NCI-H2227 (cell line): ENCODE measurements at regions not wholly inside any gene's neighbourhood (a gene's known extent, or its start where the extent isn't known, plus 50 kb on each side); places are given as distances from the start of the nearest gene placed in this dataset.
"Not testable (repeated sequence)": the region's sequence is repeated elsewhere in the genome, so short reads cannot be mapped to it uniquely, and the experiment has no call there.

Experiments
- DNase-seq: peaks from one replicate; lab custom pipeline; 2025; ENCODE audit not compliant: unreplicated experiment; lab: John Stamatoyannopoulos, UW

DNA sequence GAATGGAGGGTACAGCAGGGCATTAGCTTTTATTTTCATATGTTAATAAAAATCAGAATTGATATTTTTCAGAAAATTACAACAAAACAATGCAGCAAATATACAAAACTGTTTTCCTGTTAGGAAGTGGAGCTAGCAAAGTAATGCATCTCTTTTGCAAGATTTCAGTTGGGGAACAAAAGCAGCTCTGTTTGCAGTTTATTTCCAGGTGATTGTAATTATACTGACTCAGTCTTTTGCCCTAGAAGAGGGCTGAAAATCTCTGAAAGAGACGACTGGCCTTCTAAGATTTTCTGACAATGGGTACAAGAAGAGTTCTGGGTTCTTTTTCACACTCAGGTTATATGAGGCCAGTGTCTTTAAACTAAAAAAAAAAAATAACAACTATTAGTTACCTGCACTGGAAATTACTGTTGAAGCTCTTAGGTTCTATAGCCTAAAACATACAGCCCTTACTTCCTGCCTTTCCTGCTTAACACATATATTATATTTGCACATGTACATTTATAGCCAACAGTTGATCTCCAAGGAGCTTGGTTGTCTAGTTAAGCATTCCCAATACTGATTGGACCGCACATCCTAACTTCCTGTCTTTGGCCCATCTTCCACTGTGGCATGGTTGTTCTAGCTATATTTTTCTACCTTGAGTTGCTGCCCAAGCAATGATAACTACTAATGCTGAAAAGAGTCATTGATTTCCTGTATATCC, 199.1 kb upstream of the KRR1 start:
- DNase-seq, result no peak

DNA sequence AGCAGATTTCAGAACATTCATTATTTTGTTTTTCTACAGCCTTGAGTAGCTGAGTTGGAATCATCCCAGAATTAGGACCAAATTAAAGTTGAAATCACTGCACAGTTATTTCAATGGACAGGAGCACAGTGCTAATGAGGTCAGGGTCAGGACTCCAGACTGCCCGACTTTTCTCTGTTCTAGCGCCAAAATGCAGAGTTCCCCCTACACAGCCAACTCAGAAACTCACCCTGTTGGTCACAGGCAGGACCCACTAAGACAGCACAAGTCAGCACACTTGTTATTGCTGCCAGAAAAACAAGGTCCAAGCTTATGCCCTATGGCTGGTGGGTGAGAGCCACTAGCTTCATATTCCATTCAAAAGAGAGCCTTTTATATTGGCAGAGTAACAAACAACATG, 198.1 kb upstream of the KRR1 start:
- DNase-seq, result no peak

DNA sequence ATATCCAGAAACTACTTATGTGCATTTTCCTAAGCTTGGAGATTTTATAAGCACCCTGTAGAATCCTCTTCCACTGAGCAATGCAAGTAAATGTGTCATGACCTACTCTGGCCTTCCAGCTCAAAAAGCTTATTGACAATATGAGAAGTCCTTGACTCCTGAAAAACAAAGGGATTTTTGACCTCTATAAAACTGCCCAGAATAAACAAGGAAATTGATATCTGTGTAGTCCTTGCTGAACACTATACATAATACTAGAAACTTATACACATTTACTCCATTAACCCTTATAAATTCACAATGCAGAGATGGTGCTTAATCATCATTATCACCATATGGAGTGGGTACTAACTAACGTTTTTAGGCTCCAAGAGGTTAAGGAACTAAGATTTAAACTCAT, 197.4 kb upstream of the KRR1 start:
- no peak for DNase-seq

DNA sequence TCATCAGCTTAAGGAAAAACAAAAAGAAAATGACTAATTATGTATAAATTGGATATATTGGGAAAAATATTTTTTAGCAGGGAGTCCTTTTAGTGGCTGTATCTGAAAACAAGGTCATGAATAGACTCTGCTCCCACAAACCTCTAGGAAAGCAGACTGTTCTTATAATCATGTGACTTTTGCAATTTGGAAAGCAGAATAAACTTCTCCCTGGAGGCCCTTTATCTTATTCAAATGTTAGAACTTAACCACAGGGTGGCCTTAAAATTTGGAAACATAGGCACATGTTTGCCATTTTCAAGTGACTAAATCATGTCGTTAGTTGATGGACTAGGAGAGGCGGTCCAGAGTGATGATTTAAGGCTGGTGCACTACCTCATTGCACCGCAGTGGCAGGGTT, 196.6 kb upstream of the KRR1 start:
- DNase-seq, result no peak

DNA sequence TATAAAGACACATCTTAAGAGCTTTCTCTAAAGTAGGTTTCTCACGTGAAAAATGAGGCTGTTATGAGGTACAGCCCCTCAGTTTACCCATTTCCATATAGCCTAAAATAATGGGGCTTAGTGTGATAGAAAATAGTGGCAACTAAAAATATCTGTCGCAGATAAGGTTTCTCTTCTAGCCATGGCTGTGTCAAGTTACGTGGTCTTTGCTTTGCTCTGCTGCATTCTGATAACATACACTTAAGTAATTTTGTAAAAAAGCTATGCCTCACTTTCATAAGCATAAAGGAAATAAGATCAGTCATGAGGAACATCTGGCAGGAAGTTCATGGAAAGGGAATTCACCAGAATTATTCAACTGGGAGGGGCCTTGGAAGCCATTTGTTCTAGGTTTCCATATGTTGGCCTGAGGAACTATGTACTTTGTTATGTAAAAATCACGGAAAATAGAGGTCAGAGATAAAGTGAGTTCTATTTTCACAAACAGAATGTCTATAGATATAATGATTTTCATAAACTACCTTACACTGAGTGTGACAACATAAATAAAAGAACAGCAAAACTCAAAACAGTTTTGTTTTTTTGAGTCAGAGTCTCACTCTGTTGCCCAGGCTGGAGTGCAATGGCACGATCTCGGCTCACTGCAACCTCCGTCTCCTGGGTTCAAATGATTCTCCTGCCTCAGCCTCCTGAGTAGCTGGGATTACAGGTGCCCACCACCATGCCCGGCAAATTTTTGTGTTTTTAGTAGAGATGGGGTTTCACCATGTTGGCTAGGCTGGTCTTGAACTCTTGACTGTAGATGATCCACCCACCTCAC, 195.6 kb upstream of the KRR1 start:
- no peak for DNase-seq

DNA sequence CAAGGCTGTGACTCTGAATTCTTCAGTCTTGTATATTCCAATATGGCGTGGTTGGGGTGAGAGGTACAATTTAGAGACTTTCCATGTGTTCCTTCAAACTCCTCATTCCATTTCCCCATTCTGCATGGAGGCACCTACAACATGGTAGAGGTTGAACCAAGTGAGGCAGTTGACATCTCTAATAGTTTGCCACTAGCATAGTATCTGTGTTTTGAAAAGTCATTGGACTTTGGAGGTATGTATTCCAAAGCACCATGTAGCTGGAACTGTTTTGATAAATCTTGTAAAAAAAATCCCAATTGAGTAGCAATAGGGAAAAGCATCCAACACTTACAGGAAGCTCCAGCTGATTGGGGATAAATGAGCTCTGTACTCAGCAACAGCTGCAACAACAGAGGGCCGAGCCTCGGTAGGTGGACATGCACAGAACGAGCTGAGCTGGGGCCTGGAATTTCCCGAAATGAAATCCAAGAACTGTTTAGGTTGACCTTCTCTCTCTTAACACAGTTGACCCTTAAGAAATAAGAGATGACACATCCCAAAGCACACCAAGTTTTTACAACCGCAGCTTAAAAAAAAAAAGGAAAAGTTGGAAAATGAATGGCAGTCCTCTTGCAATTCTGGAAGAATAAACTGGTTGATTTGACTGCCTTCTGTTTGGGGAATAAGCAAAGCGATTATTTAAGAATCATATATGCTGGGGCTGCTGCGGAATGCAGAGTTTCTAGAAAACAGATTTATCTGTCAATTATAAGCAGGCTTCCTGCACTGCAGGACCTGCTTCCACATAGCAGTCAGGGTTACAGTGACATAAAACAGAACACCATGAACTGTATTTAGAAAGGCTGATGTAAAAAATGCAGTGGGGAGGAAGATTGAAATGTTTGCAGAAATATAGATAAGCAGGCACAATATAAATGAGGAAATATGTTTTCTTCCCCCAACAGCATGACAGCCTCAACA, 194.6 kb upstream of the KRR1 start:
- DNase-seq, result no peak

DNA sequence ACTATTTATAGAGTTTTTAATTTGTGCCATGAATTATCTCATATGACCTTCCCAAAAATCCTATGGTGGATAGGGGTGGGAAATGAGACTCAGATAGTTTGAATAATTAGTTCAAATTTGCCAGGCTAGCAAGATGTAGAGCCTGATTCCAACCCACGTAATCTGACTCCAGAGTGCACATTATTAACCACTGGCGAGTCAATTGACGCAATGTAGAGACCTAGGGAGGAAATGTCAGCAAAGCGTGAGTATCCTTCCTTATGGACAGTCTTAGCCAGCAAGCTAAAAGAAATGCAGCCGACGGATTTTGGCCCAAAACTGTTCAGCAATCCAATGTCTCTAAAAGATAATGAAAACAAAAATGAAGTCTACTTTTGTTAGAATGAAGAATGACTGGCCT, 193.3 kb upstream of the KRR1 start:
- no peak for DNase-seq

DNA sequence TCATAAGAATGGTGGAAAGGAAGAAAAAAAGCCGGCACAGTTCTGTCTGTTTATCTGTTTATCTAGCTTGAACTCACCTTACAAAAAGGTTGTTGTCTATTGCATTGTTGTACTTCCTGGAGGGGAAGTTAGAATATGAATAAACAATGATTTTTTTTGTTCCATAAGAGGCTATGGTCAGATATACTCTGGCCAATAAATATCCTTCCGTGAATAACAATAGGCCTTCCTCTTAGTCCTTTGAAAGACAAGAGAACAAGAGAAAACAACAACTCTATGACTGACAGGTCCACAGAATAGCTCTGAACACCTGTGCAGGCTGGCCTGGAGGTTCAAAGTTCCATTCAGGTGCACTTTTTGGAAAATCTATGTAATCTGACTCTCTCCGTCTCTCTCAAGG, 192.8 kb upstream of the KRR1 start:
- no peak for DNase-seq

DNA sequence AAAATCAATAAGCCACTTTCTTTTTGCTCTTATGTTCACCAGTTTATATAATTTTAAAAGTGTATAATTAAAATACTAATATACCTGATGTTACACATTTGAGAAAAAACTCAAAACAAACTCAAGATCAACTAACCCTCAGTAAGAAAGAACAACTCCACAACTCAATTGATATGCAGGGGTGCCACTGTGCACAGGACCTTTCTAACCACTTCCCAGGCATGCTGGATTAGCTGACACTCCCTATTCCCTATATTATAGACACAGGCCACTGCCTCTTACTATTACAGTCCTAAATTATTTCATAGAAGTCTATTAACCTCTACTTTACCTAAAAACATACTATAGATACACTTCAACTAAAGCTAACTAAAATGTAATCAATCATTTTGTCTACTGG, 191.7 kb upstream of the KRR1 start:
- DNase-seq, result no peak

DNA sequence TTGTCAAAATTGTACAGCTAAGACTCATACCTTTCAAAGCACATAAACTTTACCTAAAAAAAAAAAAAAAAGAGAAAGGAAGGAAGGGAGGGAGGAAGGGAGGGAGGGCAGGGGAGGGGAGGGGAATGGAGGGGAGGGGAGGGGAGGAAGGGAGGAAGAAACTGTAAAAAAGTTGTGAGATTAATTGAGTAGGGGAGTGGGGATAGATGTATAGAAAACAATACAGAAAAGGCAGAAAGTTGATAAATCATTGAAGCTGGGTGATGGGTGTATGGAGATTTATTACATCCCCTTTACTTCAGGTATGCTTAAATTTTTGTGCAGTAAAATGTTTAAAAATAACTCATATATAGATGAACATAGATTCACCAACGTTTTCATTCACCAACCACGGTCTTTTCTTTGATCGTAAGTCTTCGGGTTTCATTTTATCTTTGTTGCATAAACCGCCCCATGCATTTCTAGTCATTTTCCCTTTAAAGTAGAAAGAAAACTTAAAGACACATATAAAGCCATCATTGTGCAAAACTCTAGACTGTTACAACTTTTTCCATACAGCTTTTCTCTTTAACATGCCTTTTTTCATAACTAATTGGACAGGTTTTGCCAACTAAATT, 191.2 kb upstream of the KRR1 start:
- no peak for DNase-seq

DNA sequence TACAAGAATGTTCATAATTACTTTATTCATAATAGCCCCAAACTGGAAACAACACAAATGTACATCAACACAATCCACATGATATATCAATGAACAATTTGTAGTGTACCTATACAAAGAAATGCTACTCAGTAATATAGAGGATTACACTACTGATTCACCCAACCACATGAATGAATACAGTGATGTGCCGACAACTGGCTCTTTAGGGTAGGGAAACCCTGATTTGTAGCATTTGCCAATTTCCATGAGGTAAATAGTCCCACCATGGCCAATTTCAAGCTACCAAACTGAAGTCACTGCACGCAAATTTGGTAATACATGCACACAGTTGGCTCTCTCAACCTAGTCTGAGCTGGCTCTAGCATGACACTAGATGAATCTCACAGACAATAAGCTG, 190.4 kb upstream of the KRR1 start:
- no peak for DNase-seq

DNA sequence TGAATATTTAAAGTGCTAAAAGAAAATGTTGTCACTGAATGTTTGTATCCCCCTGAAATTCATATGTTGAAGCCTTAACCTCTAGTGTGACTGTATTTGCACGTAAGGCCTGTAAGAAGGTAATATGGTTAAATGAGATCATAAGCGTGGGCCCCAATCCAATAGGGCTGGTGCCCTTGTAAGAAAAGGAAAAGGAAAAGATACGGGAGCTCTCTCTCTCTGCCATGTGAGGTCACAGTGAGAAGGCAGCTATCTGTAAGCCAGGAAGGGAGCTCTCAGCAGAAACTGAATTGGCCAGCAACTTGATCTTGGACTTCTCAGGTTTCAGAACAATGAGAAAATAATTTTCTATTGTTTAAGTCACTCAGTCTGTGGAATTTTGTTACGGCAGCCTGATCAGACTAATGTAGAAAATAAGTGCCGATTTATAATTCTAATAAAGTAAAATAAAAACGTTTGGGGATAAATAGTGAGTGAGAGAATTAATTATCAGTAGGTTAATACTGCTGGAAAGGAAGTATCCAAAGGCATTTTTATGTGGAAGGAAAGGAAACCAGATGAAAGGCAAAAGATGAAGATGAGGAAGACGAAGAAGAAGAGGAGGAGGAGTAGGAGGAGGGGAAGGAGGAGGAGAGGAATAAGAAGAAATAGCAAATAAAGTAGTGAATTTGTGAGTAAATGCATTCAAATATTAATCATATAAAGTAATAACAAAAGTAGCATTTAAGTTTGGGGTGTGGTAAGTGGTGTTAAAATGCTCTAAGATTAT, 188.5 kb upstream of the KRR1 start:
- no peak for DNase-seq

DNA sequence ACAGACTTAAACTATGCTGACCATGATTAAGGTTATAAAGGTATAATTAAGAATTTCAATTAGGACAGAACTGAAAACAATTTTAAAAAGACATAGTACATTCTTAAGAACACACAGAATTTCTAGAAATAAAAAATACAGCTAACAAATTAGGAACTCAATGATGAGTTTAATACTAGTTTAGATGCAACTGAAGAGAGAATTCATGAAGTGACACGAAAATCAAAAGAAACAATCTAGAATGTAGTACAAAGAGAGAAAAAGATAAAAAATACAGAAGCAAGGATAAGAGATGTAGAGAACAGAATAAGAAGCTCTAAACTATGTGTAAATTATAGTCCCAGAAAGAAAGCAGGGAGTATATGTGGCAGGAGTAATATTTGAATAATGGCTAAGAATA, 187.8 kb upstream of the KRR1 start:
- no peak for DNase-seq

DNA sequence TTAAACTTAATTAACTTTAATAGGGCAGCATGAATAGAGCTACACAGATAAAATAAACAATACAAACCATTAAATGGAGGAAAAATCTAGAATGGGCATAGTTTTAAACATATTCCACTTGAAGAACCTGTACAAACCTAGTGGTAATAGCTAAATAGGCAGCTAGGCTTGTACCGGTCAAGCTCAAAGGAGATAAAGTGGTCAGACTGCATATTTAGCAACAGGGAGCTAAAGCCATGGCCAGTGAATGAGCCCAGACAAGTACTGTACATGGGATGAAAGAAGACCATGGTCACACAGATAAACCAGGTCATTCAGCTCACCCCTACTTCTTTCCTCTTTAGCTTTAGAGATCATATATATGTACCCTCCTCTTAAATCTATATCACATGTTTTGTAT, 186.6 kb upstream of the KRR1 start:
- DNase-seq, result no peak

DNA sequence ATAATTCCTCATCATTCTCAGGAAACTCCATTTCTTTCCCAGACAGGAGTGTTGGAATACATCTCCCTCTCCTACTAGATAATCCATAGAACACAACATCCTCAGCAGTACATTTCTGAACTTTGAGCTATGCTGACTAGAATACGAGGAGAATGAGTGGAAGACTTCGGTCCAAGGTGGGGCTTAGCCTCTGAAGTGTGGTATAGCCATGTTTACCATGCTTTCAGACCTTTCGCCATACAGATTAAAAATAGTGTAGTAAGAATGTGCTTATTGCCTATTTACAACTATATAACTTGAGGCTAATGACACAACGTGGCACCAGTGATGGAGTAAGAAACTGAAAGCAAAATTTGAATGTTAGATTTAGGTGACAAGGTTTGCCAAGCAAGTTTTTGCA, 184.5 kb upstream of the KRR1 start:
- no peak for DNase-seq

DNA sequence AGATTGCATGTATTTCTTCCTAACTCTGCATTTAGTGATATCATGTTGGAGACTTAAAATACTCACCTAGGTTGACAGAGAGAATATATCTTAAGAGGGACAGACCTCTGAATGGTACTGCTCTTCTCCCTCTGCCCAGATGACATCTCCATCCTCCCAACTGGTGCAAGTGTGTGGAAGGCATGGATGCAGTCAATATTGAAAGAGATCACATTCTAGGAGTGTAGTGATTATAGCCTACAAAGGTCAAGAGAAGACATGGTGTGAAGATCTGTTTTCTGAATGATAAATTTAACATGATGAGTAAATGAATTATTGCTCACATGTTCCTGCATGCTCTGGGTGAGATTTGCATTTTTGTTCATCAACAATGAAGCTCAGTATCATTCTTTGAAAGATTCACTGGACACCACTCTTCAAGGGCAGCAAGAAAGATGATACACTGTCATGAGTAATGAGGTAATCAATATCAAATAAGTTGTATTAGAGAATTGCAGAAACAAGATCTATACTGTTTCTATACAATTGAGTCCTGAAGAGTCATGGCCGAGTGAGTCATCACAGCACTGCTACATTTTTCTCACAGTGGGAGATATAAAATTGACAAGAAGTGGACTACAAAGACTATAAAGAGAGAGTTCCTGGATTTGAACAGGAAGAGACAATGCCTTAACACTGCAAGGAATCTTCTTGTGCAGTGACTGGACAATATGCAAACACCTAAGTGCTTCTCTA, 183.3 kb upstream of the KRR1 start:
- no peak for DNase-seq

DNA sequence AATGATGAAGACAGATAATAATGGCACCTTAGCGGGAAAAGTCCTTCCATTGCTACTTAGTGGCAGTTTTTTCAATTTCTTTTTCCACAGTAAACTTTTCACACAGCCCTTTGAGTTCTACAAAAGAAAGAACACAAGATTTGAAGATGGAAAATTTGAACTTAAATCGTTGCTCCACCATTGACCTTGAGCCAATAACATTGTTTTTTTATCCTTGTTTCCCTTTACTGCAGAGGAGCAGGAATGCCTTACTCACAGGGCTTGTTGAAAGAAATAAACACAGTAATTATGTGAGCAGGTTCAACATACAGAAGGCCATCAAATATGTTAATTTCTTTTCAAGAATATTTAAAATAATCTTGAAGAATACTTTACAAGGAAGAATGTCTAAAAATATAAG, 181.5 kb upstream of the KRR1 start:
- DNase-seq, result no peak

DNA sequence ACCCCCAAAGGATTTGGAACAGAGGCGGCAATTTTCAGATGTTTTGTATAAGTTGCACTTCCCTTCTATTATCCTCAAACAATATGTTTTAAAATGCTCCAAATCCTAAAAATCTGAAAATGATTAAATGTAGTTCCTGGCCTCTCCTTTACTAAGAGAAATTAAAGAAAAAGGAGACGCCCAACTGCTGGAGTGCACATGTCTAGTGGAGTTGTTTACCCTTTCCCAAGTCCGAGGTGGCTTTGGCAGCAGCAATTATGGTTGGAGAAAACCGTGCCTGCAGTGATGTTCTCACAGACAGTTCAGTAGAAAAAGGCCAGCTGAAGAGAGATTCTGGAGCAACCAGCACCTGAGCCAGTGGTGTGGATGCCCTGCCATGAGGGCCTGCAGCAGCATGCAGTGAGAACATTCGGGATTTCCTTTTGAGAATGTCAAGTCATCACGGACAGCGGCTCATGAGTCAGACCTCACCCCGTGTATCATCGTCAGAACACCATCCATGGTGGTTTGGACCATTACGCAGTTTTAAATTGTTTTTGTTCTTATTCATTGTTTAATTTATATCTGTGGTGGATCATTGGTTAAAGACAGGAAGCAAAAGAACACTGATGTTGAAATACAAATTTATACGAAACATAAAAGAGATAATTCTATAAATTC, 179.0 kb upstream of the KRR1 start:
- DNase-seq, result no peak

DNA sequence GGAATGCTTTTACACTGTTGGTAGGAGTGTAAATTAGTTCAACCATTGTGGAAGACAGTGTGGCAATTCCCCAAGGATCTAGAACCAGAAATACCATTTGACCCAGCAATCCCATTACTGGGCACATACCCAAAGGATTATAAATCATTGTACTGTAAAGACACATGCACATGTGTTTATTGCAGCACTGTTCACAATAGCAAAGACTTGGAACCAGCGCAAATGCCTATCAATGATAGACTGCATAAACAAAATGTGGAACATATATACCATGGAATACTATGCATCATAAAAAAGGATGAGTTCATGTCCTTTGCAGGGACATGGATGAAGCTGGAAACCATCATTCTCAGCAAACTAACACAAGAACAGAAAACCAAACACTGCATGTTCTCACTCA, 174.8 kb upstream of the KRR1 start:
- DNase-seq, result not testable (repeated sequence)
